Fibroblast of peridontal ligament (primary cell): ENCODE measurements at regions not wholly inside any gene's neighbourhood (a gene's known extent, or its start where the extent isn't known, plus 50 kb on each side); places are given as distances from the start of the nearest gene placed in this dataset.

Source experiments
- DNase-seq: peaks from one replicate; pipeline ENCODE4 v3.0.0-alpha.2; 2010; ENCODE audit errors: extremely low read depth

- DNase-seq: no peak
These were observed 421.1 kb downstream of the FGF9 start for GRCh38 chr13:22091971-22092300.

DNA sequence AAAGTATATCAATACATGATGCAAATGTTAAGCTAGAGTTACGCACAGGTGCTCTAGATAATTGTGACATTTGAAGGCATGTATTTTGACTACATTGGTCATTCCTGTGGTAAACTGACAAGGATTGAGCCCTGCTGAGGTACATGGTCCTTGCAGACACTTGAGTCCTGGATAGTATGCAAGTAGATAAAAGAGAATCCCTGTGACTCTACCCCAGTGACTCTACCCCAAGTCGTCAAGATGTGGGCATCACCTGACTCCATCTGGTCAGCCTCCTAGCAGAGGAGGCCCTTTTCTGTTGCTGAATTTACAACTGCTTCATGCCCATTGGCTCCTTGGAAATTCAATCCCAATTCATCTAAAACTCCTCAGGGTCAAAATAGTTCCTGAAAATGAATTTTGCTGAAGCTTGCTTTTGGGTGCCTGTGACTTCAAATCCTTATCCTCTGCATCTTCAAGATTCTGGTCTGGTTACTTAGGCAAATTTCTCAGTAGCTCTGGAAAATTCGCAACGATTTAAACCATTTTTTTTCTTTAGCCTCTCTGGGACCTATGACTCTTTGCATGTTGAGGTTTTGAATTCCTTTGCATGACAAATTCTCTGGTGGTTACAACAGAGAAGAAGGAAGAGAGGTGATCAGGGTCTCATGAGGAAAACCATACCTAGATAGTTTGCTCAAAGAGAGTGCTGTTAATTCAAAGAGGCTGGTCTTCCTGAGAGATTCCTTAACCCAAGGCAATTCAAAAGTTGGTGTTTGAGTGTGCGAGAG is 422.1 kb downstream of the FGF9 start:
- DNase-seq: no peak

- DNase-seq: no peak
These were observed 424.9 kb downstream of the FGF9 start for GRCh38 chr13:22095794-22096193.

DNA sequence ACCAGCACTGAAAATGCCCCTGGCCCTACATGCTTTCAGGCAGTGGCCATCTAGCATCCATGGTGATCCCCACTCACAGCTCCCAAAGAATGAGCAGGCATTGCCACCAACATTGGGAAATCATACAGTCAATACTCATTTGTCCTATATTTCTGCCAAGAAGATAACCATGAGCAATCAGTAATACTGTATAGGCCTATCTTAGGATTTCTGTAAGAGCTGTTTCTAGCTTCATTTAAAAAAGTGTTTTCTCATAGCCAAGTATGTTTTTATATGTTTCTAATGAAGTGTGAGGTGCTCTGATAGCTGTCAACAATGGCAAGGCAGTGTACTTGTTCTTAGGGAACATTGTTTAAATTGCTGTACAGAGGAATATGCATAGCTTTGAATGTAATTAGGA is 428.7 kb downstream of the FGF9 start:
- DNase-seq: no peak

GRCh38 chr13:22102271-22102670 is 431.4 kb downstream of the FGF9 start:
- DNase-seq: no peak

- no peak for DNase-seq
These were observed 432.5 kb downstream of the FGF9 start for GRCh38 chr13:22103046-22104027.

DNA sequence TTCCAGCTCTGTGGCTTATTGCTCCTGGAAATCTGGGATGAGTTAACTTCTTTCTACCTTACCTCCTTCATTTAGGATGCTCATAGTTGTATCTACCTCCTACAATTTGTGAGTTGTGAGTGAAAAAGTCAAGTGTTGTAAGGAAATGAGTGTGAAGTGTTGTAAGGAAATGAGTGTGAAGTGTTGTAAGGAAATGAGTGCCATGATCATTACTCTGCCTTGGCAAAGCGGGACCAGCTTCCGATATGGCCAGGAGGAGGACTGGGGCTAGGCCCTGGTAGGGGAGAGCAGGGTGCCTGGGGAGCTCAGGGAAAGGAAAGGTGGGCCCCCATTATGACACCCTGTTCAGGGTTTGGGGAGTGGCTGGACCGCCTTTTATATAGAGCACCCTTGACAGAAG is 435.2 kb downstream of the FGF9 start:
- no peak for DNase-seq

DNA sequence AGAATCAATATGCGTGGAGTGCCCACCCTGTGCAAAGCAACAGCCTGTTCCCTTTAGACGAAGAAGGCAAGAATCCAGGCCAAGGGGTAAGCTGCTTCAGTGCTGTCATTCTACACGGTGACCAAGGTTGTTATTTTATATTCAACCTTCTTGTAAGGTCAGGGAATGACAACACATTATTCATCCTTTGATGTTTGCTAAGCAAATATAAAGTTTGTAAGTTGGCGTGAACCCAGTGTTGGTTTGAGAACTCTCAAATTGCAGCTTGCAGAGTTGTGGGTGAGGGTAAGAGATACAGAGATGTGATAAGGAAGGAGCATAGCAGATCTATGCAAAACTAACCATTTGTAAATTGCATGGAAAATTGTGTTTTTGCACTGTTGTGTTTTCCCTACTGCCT is 436.7 kb downstream of the FGF9 start:
- DNase-seq: no peak

DNA sequence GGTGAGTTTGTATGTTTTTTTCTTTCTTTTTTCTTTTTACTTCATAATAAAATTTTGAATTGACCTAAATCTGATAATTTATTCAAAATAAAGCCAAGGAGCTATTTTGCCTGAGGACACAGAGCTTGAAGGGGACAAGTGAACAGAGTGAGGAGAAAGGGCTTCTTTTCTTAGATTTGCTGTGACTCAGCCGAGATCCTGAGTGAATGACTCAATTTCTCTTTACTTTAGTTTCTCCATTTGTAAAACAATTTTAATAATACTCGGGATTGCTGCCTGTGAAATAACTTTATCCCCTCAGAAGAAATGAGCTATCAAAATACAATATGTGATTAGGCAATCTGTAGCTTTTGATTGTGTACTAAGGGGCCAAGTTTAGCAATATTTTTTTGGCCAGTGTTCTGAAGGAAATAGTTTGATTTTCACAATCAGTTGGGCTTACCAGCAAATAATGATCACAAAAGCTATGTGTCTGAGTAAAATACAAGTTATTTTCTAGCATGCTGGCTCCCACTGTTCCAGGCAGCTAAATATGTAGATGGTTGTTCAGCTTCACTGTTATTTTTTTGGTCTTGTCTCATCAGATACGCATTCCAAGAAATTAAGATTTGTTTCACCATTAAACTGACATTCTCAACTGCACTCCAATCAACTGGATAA is 437.5 kb downstream of the FGF9 start:
- no peak for DNase-seq

DNA sequence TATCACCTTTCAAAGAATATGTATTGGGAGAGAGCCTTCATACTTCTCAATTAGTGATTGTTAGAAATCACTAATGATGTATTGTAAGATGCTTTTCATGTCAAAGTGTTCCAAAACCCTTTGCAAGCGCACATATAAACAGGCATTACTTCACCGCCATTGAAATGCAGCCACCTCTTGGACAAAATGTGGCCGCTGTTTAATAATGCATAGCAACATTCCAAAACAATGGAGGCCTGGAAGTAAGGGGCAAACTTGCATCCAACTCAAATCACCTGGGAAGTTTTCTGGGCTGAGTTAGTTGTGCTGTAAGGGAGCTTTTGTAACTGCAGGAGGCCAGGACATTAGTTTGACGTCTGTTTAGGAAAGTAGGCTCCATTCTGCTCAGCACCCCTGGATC is 438.1 kb downstream of the FGF9 start:
- DNase-seq: no peak

DNA sequence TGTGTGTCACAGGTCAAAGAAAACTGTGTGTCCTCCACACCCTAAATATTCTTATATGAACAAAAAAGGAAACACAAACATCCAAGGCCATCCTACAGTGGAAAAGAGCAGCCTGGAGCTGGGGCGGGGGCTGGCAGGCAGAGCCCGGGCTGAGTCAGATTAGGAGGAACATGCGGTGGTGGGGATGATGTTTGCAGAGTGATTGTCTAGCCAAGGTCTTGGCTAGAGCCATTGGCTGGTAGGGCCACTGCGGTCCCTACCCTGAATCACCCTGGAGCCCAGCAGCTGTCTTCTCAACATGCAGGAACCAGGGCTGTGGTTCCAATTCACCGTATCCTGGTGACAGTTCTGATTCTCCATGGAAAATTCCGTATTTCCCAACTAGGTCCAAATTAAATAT is 439.5 kb downstream of the FGF9 start:
- DNase-seq: no peak

- no peak for DNase-seq
These were observed 440.4 kb downstream of the FGF9 start for GRCh38 chr13:22111152-22111783.

GRCh38 chr13:22111961-22112360 is 441.1 kb downstream of the FGF9 start:
- no peak for DNase-seq

GRCh38 chr13:22112956-22113745 is 442.3 kb downstream of the FGF9 start:
- DNase-seq: no peak

DNA sequence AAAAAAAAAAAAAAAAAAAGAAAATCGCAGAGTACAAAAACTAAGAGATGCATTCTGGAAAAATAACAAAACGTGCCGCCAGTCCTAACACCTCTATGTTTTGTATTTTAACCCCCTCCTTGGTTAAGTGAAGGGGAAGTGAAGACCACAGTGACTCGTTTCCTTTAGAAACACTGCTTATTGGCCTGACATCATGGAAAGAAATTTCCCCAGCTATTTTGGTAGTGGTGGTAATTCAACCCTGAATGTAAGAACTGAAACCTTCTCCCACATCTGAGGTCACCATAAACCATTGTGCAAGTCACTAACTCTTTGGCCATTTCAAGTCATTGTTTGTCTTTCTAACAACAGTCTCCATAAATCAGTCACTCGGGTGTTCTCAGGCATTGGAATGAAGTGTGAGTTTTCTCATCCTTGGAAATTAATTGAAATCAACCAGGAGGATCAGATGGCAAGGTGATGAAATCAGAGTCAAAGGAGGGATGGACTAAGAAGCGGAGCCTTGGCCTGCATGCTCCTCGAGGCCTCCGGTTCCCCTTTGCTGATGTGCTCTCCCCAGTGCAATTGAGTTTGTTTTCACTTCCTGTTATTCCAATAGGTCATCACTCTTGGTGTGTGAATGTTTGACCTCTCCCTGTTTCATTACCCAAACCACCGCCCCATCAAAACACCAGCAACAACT is 443.9 kb downstream of the FGF9 start:
- no peak for DNase-seq

- no peak for DNase-seq
These were observed 447.3 kb downstream of the FGF9 start for GRCh38 chr13:22118158-22118557.

GRCh38 chr13:22120646-22121045 is 449.8 kb downstream of the FGF9 start:
- DNase-seq: no peak

DNA sequence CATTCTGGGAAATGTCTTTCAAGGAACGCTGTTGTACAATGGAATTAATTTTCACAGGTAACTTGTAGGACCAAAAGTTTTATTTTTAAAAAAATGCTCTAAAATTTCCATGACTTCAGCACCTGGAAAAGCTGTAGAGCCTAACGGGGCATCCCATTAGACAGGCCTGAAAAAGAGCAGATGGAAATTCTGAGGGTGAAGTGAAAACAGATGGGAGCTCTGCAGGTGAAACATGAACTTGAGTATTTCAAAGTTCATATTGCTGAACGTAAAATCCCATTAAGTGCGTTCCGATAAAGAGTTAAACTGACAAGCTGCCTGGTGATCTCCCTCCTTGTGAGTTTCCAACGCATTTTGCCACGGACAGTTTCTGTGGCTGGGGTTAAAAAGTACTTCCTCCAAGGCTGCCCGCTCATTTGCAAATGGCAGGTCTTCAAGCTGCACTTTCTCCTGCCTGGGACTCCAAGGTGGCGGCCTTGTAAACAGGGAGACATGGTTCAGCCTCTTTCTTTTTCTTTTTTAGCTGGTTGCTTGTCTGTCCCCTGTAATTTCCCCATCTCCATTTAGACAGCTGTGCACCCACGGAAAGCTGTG is 450.4 kb downstream of the FGF9 start:
- DNase-seq: no peak

- DNase-seq: no peak
These were observed 455.7 kb downstream of the FGF9 start for GRCh38 chr13:22126433-22127021.
